ENCODE measurements at regions not wholly inside any gene's neighbourhood (a gene's known extent, or its start where the extent isn't known, plus 50 kb on each side); places are given as distances from the start of the nearest gene placed in this dataset.
A peak's percentile ranks its signal among the peaks of the same experiment; 100 is the strongest.

- no peaks in the 10 kb centered on the region for H3K27me3 ChIP-seq (replicated peaks; ENCODE audit: control insufficient read depth, insufficient read depth, low read length, poor library complexity, severe bottlenecking)
- DNase-seq: no peak
- no peak overlapping the region for H3K27ac ChIP-seq (ENCODE audit: insufficient read depth, low read length, poor library complexity, severe bottlenecking)
Observed at GRCh38 chr5:117473165-117473564, 898.5 kb upstream of the SEMA6A start.

DNA sequence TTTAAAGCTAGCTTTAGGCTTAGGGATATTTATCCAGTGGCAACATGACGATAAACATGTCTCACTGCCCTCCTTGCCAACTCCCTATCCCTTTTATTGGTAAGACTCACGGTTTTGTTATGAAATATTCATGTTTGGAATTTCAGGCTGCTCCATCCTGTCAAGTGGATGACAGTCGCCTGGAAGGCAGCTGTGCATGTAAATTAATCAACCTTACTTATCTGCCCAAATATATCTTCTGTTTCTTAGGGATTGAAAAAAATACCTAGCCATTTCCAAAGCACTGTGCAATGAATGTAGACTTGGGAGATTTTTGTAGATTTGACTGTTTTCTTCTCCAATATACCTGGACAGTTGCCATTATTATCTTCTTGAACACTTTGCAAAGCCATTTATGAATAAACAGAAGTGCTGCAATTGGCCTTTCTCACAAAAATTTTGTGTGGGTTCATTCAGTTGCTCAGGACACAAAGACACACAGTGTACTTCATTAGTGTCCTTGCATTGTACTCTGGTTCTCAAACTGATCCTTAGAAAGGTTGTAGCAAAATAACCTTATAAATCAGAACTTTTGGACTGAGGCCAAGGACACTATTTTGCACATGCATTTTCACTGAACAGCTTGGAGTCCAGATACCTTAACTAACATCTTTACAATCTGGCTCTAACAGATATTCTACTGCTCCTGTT lies 889.4 kb upstream of the SEMA6A start:
- no peak for DNase-seq
- Histone ChIP-seq H3K9me3 (ENCODE audit: control insufficient read depth, low read length) (no peaks in the 10 kb centered on the region), H3K4me3 (ENCODE audit: insufficient read depth, low read depth, low read length, poor library complexity, severe bottlenecking) (no peak overlapping the region)

More at GRCh38 chr5:117473165-117473564, 898.5 kb upstream of the SEMA6A start:
- Histone ChIP-seq H3K36me3 (ENCODE audit: control insufficient read depth, insufficient read depth, low read length) (no peaks in the 10 kb centered on the region), H3K4me3 (ENCODE audit: insufficient read depth, low read depth, low read length, poor library complexity, severe bottlenecking) (no peak overlapping the region), H3K9me3 (ENCODE audit: control insufficient read depth, low read length) (no peaks in the 10 kb centered on the region), H3K4me1 (ENCODE audit: control insufficient read depth, insufficient read depth, low read length, poor library complexity, severe bottlenecking) (no peaks in the 10 kb centered on the region)

DNA sequence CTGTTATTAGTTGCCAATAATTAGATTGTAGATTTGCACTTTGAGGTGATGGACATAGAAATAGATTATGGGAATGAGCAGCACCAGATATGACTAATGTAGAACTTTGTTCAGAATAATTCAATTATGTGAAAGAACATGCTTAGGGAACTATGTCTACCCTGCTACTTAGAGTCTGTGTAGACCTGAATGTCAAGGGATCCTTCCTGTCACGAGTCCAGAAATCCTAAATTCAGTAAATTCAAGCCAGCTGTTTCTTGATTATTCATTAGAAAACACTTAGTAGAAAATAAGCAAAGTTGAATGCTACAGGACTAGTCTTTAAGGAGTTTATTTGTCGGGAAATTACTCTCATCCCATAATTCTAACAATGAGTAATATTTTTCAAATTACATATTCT lies 887.3 kb upstream of the SEMA6A start:
- no peaks in the 10 kb centered on the region for H3K4me1 ChIP-seq (ENCODE audit: control insufficient read depth, insufficient read depth, low read length, poor library complexity, severe bottlenecking)
- H3K36me3 ChIP-seq (ENCODE audit: control insufficient read depth, insufficient read depth, low read length): no peaks in the 10 kb centered on the region
- H3K9me3 ChIP-seq (ENCODE audit: control insufficient read depth, low read length): no peaks in the 10 kb centered on the region
- no peak for DNase-seq
- H3K27ac ChIP-seq (ENCODE audit: insufficient read depth, low read length, poor library complexity, severe bottlenecking): no peak overlapping the region
- H3K27me3 ChIP-seq (replicated peaks; ENCODE audit: control insufficient read depth, insufficient read depth, low read length, poor library complexity, severe bottlenecking): no peaks in the 10 kb centered on the region
- H3K4me3 ChIP-seq (ENCODE audit: insufficient read depth, low read depth, low read length, poor library complexity, severe bottlenecking): no peak overlapping the region

More for the DNA sequence above, 889.4 kb upstream of the SEMA6A start:
- Histone ChIP-seq H3K36me3 (ENCODE audit: control insufficient read depth, insufficient read depth, low read length) (no peaks in the 10 kb centered on the region), H3K27me3 (replicated peaks; ENCODE audit: control insufficient read depth, insufficient read depth, low read length, poor library complexity, severe bottlenecking) (no peaks in the 10 kb centered on the region), H3K27ac (ENCODE audit: insufficient read depth, low read length, poor library complexity, severe bottlenecking) (no peak overlapping the region), H3K4me1 (ENCODE audit: control insufficient read depth, insufficient read depth, low read length, poor library complexity, severe bottlenecking) (no peaks in the 10 kb centered on the region)

GRCh38 chr5:117461403-117461802 lies 886.8 kb upstream of the SEMA6A start:
- no peak for DNase-seq
- Histone ChIP-seq H3K27me3 (replicated peaks; ENCODE audit: control insufficient read depth, insufficient read depth, low read length, poor library complexity, severe bottlenecking) (no peaks in the 10 kb centered on the region), H3K4me3 (ENCODE audit: insufficient read depth, low read depth, low read length, poor library complexity, severe bottlenecking) (no peak overlapping the region), H3K36me3 (ENCODE audit: control insufficient read depth, insufficient read depth, low read length) (no peaks in the 10 kb centered on the region), H3K27ac (ENCODE audit: insufficient read depth, low read length, poor library complexity, severe bottlenecking) (no peak overlapping the region), H3K4me1 (ENCODE audit: control insufficient read depth, insufficient read depth, low read length, poor library complexity, severe bottlenecking) (no peaks in the 10 kb centered on the region), H3K9me3 (ENCODE audit: control insufficient read depth, low read length) (no peaks in the 10 kb centered on the region)

DNA sequence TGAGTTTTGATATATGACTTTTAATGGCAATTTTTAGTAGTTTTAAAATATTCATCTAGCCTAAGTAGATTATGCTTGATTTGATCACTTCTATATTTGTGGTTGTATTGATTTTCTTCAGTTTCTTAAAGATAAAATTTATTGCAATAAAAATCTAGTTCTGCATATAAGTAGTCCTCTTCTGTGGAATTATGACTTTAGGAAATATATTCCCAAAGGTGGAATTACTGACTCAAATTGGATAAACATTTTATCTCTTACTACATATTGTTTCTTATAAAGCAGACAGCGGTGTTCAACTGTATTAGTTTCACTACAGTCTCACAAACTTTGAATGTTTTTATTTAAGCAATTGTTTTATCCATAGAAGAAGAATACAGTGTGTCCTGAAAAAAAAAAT lies 883.0 kb upstream of the SEMA6A start:
- H3K27ac ChIP-seq (ENCODE audit: insufficient read depth, low read length, poor library complexity, severe bottlenecking): no peak overlapping the region
- no peaks in the 10 kb centered on the region for H3K9me3 ChIP-seq (ENCODE audit: control insufficient read depth, low read length)
- no peak overlapping the region for H3K4me3 ChIP-seq (ENCODE audit: insufficient read depth, low read depth, low read length, poor library complexity, severe bottlenecking)
- no peaks in the 10 kb centered on the region for H3K36me3 ChIP-seq (ENCODE audit: control insufficient read depth, insufficient read depth, low read length)
- H3K27me3 ChIP-seq (replicated peaks; ENCODE audit: control insufficient read depth, insufficient read depth, low read length, poor library complexity, severe bottlenecking): no peaks in the 10 kb centered on the region
- DNase-seq: no peak
- H3K4me1 ChIP-seq (ENCODE audit: control insufficient read depth, insufficient read depth, low read length, poor library complexity, severe bottlenecking): peaks cover 3% of the 10 kb centered on the region

- H3K27me3 ChIP-seq (replicated peaks; ENCODE audit: control insufficient read depth, insufficient read depth, low read length, poor library complexity, severe bottlenecking): no peaks in the 10 kb centered on the region
Observed at GRCh38 chr5:117456866-117457470, 882.3 kb upstream of the SEMA6A start.

DNA sequence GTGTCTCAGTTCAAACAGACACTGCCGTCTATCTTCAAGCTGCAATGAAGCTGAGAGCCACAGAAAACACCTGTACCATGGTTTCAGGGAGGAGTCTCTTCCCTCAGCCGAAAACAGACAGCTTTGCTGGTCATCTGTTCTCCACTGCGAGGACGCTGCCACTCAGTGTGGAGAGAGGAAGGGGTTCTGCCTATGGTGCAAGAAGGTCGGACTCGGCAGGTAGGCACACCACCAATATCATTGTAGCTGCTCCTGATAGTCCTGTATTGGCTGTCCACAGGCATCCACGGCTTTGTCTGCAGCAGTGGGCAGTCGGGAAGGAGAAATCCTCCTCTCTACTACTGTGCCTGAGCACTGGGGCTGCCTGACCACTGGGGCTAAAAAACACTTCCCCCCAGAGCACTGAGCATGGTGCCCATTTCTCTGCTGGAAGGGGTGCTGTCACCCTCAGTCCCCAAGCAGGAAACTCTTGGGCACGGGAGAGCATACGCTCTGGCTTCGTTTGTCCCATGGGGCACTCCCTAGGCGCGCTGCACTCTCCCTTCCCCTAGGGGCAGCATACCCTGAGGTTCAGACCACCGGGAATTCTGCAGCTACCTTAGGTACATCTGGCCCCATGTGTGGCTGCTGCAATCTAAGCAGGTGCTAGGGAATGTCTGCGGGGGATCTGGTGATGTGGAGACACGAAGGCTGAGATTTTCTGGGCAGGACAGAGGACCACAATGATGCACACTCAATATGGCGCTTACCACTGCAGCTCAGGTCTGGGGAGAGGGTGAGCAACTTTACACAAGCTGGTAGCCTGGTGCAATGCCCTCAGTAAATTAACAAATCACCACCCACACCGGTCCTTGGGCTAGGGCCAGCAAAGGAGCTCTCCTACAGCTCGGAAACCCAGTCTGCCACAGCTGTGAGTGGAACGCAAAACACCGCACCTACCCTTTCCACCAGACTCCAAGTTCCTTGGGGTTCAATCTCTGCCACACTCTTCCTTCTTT lies 880.9 kb upstream of the SEMA6A start:
- Histone ChIP-seq H3K4me3 (ENCODE audit: insufficient read depth, low read depth, low read length, poor library complexity, severe bottlenecking) (peak overlapping the region; percentile 29), H3K27me3 (replicated peaks; ENCODE audit: control insufficient read depth, insufficient read depth, low read length, poor library complexity, severe bottlenecking) (no peaks in the 10 kb centered on the region)
- no peak for DNase-seq

More at GRCh38 chr5:117456866-117457470, 882.3 kb upstream of the SEMA6A start:
- DNase-seq: no peak
- no peaks in the 10 kb centered on the region for H3K9me3 ChIP-seq (ENCODE audit: control insufficient read depth, low read length)
- peaks cover 3% of the 10 kb centered on the region for H3K4me1 ChIP-seq (ENCODE audit: control insufficient read depth, insufficient read depth, low read length, poor library complexity, severe bottlenecking)
- H3K27ac ChIP-seq (ENCODE audit: insufficient read depth, low read length, poor library complexity, severe bottlenecking): no peak overlapping the region
- no peak overlapping the region for H3K4me3 ChIP-seq (ENCODE audit: insufficient read depth, low read depth, low read length, poor library complexity, severe bottlenecking)
- no peaks in the 10 kb centered on the region for H3K36me3 ChIP-seq (ENCODE audit: control insufficient read depth, insufficient read depth, low read length)

GRCh38 chr5:117454716-117455212 lies 880.1 kb upstream of the SEMA6A start:
- Histone ChIP-seq H3K36me3 (ENCODE audit: control insufficient read depth, insufficient read depth, low read length) (no peaks in the 10 kb centered on the region), H3K9me3 (ENCODE audit: control insufficient read depth, low read length) (no peaks in the 10 kb centered on the region), H3K4me3 (ENCODE audit: insufficient read depth, low read depth, low read length, poor library complexity, severe bottlenecking) (peak overlapping the region; percentile 29), H3K27ac (ENCODE audit: insufficient read depth, low read length, poor library complexity, severe bottlenecking) (no peak overlapping the region), H3K4me1 (ENCODE audit: control insufficient read depth, insufficient read depth, low read length, poor library complexity, severe bottlenecking) (peaks cover 3% of the 10 kb centered on the region), H3K27me3 (replicated peaks; ENCODE audit: control insufficient read depth, insufficient read depth, low read length, poor library complexity, severe bottlenecking) (no peaks in the 10 kb centered on the region)
- DNase-seq: peak in 1 of 3 donors; percentile 15

More for the DNA sequence above, 880.9 kb upstream of the SEMA6A start:
- H3K9me3 ChIP-seq (ENCODE audit: control insufficient read depth, low read length): no peaks in the 10 kb centered on the region
- no peak overlapping the region for H3K27ac ChIP-seq (ENCODE audit: insufficient read depth, low read length, poor library complexity, severe bottlenecking)
- no peaks in the 10 kb centered on the region for H3K36me3 ChIP-seq (ENCODE audit: control insufficient read depth, insufficient read depth, low read length)
- H3K4me1 ChIP-seq (ENCODE audit: control insufficient read depth, insufficient read depth, low read length, poor library complexity, severe bottlenecking): peaks cover 3% of the 10 kb centered on the region

DNA sequence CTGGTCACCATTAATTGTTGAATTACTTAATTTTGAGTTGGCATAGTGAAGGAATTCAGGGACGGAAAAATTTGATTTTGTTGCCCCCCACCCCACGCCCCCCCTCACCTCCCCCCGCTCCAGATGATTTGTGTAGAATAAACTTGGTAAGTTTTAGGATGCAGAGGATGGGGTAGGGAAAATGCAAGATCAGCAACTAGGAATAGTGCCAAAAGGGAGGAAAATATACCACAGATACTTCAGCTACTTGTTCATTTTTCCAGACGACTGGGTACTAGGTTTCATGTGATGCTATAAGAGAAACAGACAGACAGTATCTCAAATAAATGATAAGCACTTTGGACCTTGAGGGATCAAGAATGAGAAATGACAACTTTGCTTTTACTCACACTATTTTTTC lies 862.2 kb upstream of the SEMA6A start:
- H3K4me3 ChIP-seq (ENCODE audit: insufficient read depth, low read depth, low read length, poor library complexity, severe bottlenecking): no peak overlapping the region
- no peaks in the 10 kb centered on the region for H3K4me1 ChIP-seq (ENCODE audit: control insufficient read depth, insufficient read depth, low read length, poor library complexity, severe bottlenecking)
- no peaks in the 10 kb centered on the region for H3K9me3 ChIP-seq (ENCODE audit: control insufficient read depth, low read length)
- no peak overlapping the region for H3K27ac ChIP-seq (ENCODE audit: insufficient read depth, low read length, poor library complexity, severe bottlenecking)
- no peaks in the 10 kb centered on the region for H3K27me3 ChIP-seq (replicated peaks; ENCODE audit: control insufficient read depth, insufficient read depth, low read length, poor library complexity, severe bottlenecking)
- no peak for DNase-seq
- no peaks in the 10 kb centered on the region for H3K36me3 ChIP-seq (ENCODE audit: control insufficient read depth, insufficient read depth, low read length)

Data from effector memory CD4-positive, alpha-beta T cell (primary cell).